IgD-negative memory B cell (primary cell): ENCODE measurements at regions not wholly inside any gene's neighbourhood (a gene's known extent, or its start where the extent isn't known, plus 50 kb on each side); places are given as distances from the start of the nearest gene placed in this dataset.

Experiments used
- H3K27ac Mint-ChIP-seq, 3 donors: one replicate each; pipeline ENCODE4 v1.8.0; 2020 to 2022; ENCODE audit warnings: mild to moderate bottlenecking in 3 of 3, mixed read lengths in 3 of 3, moderate library complexity in 1 of 3
- H3K27me3 Mint-ChIP-seq: one replicate; pipeline ENCODE4 v1.8.0; 2021; ENCODE audit warnings: mixed read lengths
- H3K36me3 Mint-ChIP-seq: one replicate; pipeline ENCODE4 v1.8.0; 2020; ENCODE audit warnings: mild to moderate bottlenecking, mixed read lengths
- H3K4me1 Mint-ChIP-seq, 3 donors: one replicate each; pipeline ENCODE4 v1.8.0; 2020 to 2022; ENCODE audit warnings: mixed read lengths in 3 of 3, mild to moderate bottlenecking in 1 of 3
- H3K4me3 Mint-ChIP-seq, 4 donors: one replicate each; pipeline ENCODE4 v1.8.0; 2020 to 2022; ENCODE audit warnings: mild to moderate bottlenecking in 4 of 4, mixed read lengths in 4 of 4, moderate library complexity in 3 of 4
- H3K9me3 Mint-ChIP-seq, 3 donors: one replicate each; pipeline ENCODE4 v1.8.0; 2020 to 2021; ENCODE audit warnings: mixed read lengths in 3 of 3, mild to moderate bottlenecking in 1 of 3

- Mint-ChIP-seq H3K4me3 (no peak overlapping the region), H3K9me3 (peaks cover 0 to 9% (median 1%) of the 10 kb centered on the region in 3 donors), H3K27ac (no peak overlapping the region), H3K4me1 (no peaks in the 10 kb centered on the region), H3K36me3 (no peaks in the 10 kb centered on the region), H3K27me3 (no peaks in the 10 kb centered on the region)
Measured at GRCh38 chr15:96390986-96391385, 60.5 kb downstream of the NR2F2 start.

GRCh38 chr15:96392380-96393208 lies 62.1 kb downstream of the NR2F2 start:
- no peak overlapping the region for H3K4me3 Mint-ChIP-seq
- H3K36me3 Mint-ChIP-seq, result no peaks in the 10 kb centered on the region
- peaks cover 0 to 9% (median 1%) of the 10 kb centered on the region in 3 donors for H3K9me3 Mint-ChIP-seq
- H3K27me3 Mint-ChIP-seq, result no peaks in the 10 kb centered on the region
- H3K4me1 Mint-ChIP-seq, result no peaks in the 10 kb centered on the region
- no peak overlapping the region for H3K27ac Mint-ChIP-seq

GRCh38 chr15:96393209-96393513 lies 62.7 kb downstream of the NR2F2 start:
- Mint-ChIP-seq H3K9me3 (peaks cover 0 to 9% (median 1%) of the 10 kb centered on the region in 3 donors), H3K4me1 (no peaks in the 10 kb centered on the region), H3K27me3 (no peaks in the 10 kb centered on the region), H3K36me3 (no peaks in the 10 kb centered on the region), H3K4me3 (no peak overlapping the region), H3K27ac (no peak overlapping the region)

GRCh38 chr15:96395687-96396086 lies 65.2 kb downstream of the NR2F2 start:
- H3K9me3 Mint-ChIP-seq, result peaks cover 0 to 5% (median 3%) of the 10 kb centered on the region in 3 donors
- peaks cover 1% of the 10 kb centered on the region for H3K27me3 Mint-ChIP-seq
- no peak overlapping the region for H3K4me3 Mint-ChIP-seq
- no peaks in the 10 kb centered on the region for H3K4me1 Mint-ChIP-seq
- H3K36me3 Mint-ChIP-seq, result no peaks in the 10 kb centered on the region
- no peak overlapping the region for H3K27ac Mint-ChIP-seq

DNA sequence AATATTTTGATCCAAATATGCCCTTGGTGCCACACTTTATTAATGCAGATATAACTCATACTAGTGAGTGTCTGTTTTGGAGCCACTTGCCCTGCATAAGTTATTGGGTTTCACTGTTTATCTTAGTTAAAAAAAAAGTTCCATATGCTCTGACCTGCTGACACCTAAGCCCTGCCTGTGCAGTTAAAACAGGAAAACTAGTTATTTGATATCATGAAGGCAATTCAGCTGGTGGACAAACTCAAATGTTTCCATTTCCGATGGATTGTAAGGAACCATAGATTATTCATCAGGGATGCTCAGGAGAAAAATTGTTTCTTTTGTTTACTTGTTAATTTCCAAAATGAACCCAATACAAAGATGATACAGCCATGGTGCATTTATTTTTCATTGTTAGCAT lies 68.3 kb downstream of the NR2F2 start:
- Mint-ChIP-seq H3K4me1 (no peaks in the 10 kb centered on the region), H3K36me3 (no peaks in the 10 kb centered on the region), H3K4me3 (no peak overlapping the region), H3K9me3 (peaks cover 0 to 3% (median 1%) of the 10 kb centered on the region in 3 donors), H3K27me3 (peaks cover 4% of the 10 kb centered on the region), H3K27ac (peak overlapping the region in 1 of 3 donors; percentile 43)

GRCh38 chr15:96402403-96402802 lies 71.9 kb downstream of the NR2F2 start:
- Mint-ChIP-seq H3K4me1 (no peaks in the 10 kb centered on the region), H3K4me3 (no peak overlapping the region), H3K27ac (no peak overlapping the region), H3K9me3 (peaks cover 0 to 4% (median 1%) of the 10 kb centered on the region in 3 donors), H3K36me3 (no peaks in the 10 kb centered on the region), H3K27me3 (peaks cover 12% of the 10 kb centered on the region)

DNA sequence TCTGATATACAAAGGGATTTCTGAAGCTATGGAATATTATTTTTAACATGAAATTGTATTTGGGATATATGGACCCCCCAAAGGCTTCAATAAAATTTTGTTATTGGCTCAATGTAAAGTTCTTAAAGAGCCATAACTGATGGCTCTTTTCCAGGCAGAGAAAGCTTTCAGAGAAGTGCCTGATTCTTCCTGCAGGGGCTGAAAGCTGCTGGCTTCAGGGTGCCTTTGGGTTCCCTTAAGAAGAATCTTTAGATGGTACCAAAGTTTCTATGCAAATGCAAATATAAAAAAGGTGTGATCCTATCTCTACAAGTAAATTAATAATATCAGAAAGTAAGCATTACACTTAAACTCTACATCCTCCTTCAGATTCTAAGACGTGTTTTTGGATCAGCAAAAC lies 72.6 kb downstream of the NR2F2 start:
- peaks cover 17% of the 10 kb centered on the region for H3K27me3 Mint-ChIP-seq
- H3K4me1 Mint-ChIP-seq, result no peaks in the 10 kb centered on the region
- peak overlapping the region in 1 of 4 donors; percentile 17 for H3K4me3 Mint-ChIP-seq
- peaks cover 0 to 4% (median 1%) of the 10 kb centered on the region in 3 donors for H3K9me3 Mint-ChIP-seq
- H3K36me3 Mint-ChIP-seq, result no peaks in the 10 kb centered on the region
- H3K27ac Mint-ChIP-seq, result no peak overlapping the region

DNA sequence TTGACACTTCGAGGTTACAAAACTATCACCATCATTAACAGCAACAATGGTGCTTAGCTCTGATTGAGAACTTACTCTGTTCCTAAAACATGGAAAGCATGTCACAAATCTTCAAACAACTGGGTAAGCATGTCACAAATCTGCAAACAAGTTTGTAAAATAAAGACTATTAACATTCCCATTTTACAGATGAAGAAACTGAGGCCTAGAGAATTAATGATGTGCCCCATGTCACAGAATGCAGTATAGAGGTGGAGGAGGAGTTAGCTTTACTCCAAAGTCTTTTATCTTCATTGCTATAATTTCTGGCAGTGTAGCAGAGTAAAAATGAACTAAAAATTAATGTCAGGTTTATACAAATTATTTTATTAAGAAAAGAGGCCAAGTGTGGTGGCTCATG lies 73.4 kb downstream of the NR2F2 start:
- Mint-ChIP-seq H3K36me3 (no peaks in the 10 kb centered on the region), H3K27ac (no peak overlapping the region), H3K4me1 (no peaks in the 10 kb centered on the region), H3K4me3 (no peak overlapping the region), H3K9me3 (peaks cover 0 to 4% (median 1%) of the 10 kb centered on the region in 3 donors), H3K27me3 (peaks cover 21% of the 10 kb centered on the region)

DNA sequence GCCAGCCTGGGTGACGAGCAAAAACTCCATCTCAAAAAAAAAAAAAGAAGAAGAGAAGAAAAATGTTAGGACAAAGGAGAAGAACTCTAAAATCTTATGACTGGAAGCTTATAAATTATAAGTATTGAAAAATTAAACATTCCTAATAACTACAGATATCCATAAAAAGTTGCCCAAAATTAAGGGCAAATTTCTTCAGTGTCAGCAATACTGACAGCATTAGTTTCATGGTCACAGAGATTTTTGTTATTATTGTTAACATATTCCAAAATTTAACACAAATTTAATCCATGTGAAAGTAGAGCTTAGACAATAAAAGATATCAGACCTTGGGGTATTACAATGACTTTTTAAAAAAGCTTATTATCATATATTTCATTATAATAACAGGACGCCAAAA lies 74.1 kb downstream of the NR2F2 start:
- no peaks in the 10 kb centered on the region for H3K4me1 Mint-ChIP-seq
- peaks cover 0 to 4% (median 1%) of the 10 kb centered on the region in 3 donors for H3K9me3 Mint-ChIP-seq
- H3K27me3 Mint-ChIP-seq, result peaks cover 24% of the 10 kb centered on the region
- H3K27ac Mint-ChIP-seq, result no peak overlapping the region
- H3K36me3 Mint-ChIP-seq, result no peaks in the 10 kb centered on the region
- no peak overlapping the region for H3K4me3 Mint-ChIP-seq

DNA sequence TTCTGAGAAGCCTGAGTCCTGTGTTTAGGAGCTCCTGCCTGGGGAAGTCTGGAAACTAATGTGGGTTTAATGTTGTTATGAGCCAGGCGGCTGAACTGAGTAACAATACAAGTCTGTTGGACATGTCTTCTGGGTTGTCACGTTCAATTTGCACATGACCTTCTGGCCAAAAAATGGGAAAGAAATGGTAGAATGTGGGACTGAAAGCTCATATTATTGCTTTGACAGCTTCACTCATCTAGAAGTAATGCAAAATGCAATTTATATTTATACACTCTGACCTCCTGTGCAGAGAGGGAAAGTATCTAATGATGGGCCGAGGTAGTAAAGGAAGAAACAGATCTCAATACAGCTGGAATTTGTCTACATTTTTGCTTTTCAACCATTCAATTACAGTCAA lies 75.8 kb downstream of the NR2F2 start:
- no peak overlapping the region for H3K4me3 Mint-ChIP-seq
- peaks cover 36% of the 10 kb centered on the region for H3K27me3 Mint-ChIP-seq
- H3K9me3 Mint-ChIP-seq, result peaks cover 0 to 4% (median 2%) of the 10 kb centered on the region in 3 donors
- H3K36me3 Mint-ChIP-seq, result no peaks in the 10 kb centered on the region
- no peaks in the 10 kb centered on the region for H3K4me1 Mint-ChIP-seq
- no peak overlapping the region for H3K27ac Mint-ChIP-seq

DNA sequence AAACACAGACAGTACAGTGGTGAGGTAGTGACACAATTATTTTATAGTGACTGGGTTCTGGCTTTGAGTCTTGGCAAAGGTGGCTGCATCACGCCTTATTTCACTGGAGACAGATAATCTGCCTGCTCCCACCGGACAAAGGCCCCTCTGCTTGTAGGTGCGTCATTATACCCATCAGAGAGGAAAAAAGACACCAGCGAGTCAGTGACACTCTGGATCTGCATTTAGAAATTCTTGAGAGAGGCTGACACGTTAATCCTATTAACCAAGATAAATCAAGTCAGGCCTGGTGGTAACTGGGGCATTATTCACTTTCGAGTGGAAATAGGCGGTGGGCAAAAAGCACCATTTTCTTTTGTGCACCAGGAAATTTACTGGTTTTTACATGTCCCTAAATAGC lies 76.2 kb downstream of the NR2F2 start:
- Mint-ChIP-seq H3K4me1 (no peaks in the 10 kb centered on the region), H3K4me3 (no peak overlapping the region), H3K27me3 (peaks cover 40% of the 10 kb centered on the region), H3K36me3 (no peaks in the 10 kb centered on the region), H3K9me3 (peaks cover 0 to 4% (median 2%) of the 10 kb centered on the region in 3 donors), H3K27ac (no peak overlapping the region)

GRCh38 chr15:96407482-96407881 lies 77.0 kb downstream of the NR2F2 start:
- Mint-ChIP-seq H3K27me3 (peaks cover 44% of the 10 kb centered on the region), H3K27ac (no peak overlapping the region), H3K4me3 (no peak overlapping the region), H3K36me3 (no peaks in the 10 kb centered on the region), H3K4me1 (no peaks in the 10 kb centered on the region), H3K9me3 (peaks cover 0 to 4% (median 2%) of the 10 kb centered on the region in 3 donors)

DNA sequence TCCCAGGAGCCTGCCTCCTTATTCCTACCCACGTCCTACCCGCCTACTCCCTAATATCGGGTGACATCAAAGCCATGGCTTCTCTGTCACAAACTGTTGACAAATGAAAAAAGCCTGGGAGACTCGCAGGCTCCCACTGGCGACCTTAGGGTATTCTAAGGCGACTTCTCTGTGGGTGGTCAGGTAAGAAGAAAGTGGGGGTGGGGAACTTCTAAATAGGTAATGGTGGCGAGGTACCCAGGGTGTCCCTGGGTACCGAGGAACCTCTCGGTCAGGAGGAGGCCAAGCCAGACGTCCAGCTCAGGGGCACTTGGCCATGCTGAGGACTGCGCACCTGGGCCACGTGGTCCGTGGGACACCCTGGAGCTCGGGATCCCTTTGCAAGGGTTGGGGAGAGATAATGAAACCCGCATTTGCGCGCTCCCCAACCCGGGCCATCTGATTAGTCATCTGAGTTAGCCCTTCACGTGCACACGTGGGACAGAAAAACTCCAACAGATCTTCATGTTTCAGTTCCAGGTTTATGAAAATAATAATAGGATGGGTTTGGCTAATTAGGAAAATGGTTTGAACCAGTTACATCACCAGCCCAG lies 78.2 kb downstream of the NR2F2 start:
- H3K27ac Mint-ChIP-seq, result peak overlapping the region in 1 of 3 donors; percentile 47
- peaks cover 0 to 2% (median 2%) of the 10 kb centered on the region in 3 donors for H3K9me3 Mint-ChIP-seq
- peaks cover 47% of the 10 kb centered on the region for H3K27me3 Mint-ChIP-seq
- no peak overlapping the region for H3K4me3 Mint-ChIP-seq
- no peaks in the 10 kb centered on the region for H3K4me1 Mint-ChIP-seq
- no peaks in the 10 kb centered on the region for H3K36me3 Mint-ChIP-seq

DNA sequence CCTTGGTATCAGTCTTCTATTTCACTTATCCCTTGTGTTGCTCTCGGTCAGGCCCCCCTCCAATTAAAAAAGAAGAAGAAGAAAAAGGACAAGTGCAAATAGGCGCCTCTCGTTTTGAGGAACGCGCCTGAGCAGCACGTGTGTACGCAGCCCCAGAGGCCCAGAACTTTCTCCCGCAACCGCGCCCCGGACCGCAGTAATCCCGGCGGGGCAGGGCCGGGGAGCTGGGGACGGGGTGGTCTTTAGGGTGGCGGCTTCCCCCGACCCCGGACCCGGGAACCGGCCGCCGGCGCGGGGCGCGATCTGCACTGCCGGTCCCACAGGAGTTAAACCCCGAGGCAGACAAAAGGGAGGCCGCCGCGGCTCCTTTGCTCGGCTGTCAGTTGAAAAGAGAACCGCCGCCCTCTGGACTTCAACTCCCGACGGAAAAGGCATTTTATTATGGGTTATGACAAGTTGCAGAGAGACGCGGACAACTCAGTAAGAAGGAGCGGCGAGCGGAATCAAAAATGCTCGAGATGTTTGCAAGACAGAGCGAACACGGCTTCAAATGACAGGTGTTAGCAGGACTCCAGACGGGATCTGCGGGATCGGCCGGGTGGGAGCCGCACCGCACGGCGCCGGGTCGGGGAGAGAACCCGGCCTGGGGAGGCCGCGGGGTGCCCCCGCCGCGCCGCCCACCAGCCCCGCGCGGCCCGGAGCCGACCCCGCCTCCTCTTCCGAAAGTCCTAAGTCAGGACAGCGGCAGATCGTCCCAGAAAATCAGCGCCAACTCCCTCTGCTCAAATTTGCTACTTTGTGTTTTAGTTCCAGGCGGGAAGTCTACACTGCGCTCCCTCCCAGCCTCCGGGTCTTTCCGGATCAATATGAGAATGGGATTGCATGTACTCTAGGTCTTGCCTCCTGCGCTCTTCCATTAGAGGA lies 79.0 kb downstream of the NR2F2 start:
- Mint-ChIP-seq H3K27ac (peak overlapping the region in 1 of 3 donors; percentile 47), H3K27me3 (peaks cover 47% of the 10 kb centered on the region), H3K9me3 (peaks cover 0 to 2% (median 2%) of the 10 kb centered on the region in 3 donors), H3K4me1 (no peaks in the 10 kb centered on the region), H3K36me3 (no peaks in the 10 kb centered on the region), H3K4me3 (no peak overlapping the region)
